Tibial nerve (tissue), 4 donors: ENCODE measurements at regions not wholly inside any gene's neighbourhood (a gene's known extent, or its start where the extent isn't known, plus 50 kb on each side); places are given as distances from the start of the nearest gene placed in this dataset.

ENCODE experiments used
- EP300 ChIP-seq, 2 donors: sonication (generic); formaldehyde crosslinking; IDR thresholded peaks; one replicate each; pipeline ENCODE4 v1.6.1; 2017; ENCODE audit warnings: antibody characterized with exemption in 2 of 2, mild to moderate bottlenecking in 1 of 2
- POLR2A ChIP-seq, 2 donors: fragments of 450-650 bp; IDR thresholded peaks; one replicate each; pipeline ENCODE4 v1.6.1; 2017; ENCODE audit warnings: antibody characterized with exemption in 2 of 2, mild to moderate bottlenecking in 2 of 2, moderate library complexity in 2 of 2
- TF ChIP-seq, protein P1 (sequence below), 5 experiments: fragments of 200-600 bp in 3 of 5; fragments of 450-650 bp in 2 of 5; sonication (generic) in 3 of 5; IDR thresholded peaks; one replicate each; pipeline ENCODE4 v1.5.1; 2016 to 2019; ENCODE audit warnings: antibody characterized with exemption in 5 of 5, mild to moderate bottlenecking in 3 of 5, moderate library complexity in 2 of 5

DNA sequence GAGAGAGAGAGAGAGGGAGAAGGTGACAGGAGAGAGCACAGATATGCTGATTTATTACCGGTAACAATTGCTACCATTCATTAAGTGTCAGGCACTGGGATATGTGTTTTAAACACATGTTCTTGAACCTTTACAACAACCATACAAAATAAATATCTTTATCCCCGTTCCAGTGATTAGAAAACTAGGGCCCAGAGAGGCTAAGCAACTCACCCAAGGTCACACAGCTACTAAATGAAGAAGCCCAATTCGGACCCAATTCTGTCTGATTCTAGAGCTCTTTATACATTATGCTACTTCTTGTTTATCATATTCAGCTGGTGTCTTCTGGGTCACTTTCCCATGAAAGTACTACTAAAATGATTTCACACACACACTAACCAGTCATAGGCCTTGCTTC lies 154.0 kb upstream of the RAG2 start:
- TF ChIP-seq, protein P1, sequence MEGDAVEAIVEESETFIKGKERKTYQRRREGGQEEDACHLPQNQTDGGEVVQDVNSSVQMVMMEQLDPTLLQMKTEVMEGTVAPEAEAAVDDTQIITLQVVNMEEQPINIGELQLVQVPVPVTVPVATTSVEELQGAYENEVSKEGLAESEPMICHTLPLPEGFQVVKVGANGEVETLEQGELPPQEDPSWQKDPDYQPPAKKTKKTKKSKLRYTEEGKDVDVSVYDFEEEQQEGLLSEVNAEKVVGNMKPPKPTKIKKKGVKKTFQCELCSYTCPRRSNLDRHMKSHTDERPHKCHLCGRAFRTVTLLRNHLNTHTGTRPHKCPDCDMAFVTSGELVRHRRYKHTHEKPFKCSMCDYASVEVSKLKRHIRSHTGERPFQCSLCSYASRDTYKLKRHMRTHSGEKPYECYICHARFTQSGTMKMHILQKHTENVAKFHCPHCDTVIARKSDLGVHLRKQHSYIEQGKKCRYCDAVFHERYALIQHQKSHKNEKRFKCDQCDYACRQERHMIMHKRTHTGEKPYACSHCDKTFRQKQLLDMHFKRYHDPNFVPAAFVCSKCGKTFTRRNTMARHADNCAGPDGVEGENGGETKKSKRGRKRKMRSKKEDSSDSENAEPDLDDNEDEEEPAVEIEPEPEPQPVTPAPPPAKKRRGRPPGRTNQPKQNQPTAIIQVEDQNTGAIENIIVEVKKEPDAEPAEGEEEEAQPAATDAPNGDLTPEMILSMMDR (IDR thresholded peaks at IDR 0.05) = no peak
- TF ChIP-seq POLR2A (IDR thresholded peaks at IDR 0.05) = no peak
- TF ChIP-seq EP300 (IDR thresholded peaks at IDR 0.05) = no peak
